Putamen (tissue), 1 donor: ENCODE measurements at regions not wholly inside any gene's neighbourhood (a gene's known extent, or its start where the extent isn't known, plus 50 kb on each side); places are given as distances from the start of the nearest gene placed in this dataset.
A peak's percentile ranks its signal among the peaks of the same experiment; 100 is the strongest.

Experiments
- DNase-seq: peaks from one replicate; pipeline ENCODE4 v3.0.0-alpha.2; 2016; ENCODE audit warnings: low spot score

GRCh38 chr3:124276539-124277143 is 284.7 kb upstream of the ROPN1 start:
- DNase-seq: no peak

GRCh38 chr3:124277144-124277890 is 285.4 kb upstream of the ROPN1 start:
- peak; percentile 72 for DNase-seq

GRCh38 chr3:124281453-124282316 is 289.8 kb upstream of the ROPN1 start:
- DNase-seq: peak; percentile 28

GRCh38 chr3:124282751-124283651 is 291.1 kb upstream of the ROPN1 start:
- DNase-seq: no peak

GRCh38 chr3:124283652-124284023 is 291.7 kb upstream of the ROPN1 start:
- DNase-seq: no peak

- DNase-seq: no peak
These were observed 297.1 kb upstream of the ROPN1 start for GRCh38 chr3:124288996-124289395.

- no peak for DNase-seq
These were observed 299.1 kb upstream of the ROPN1 start for GRCh38 chr3:124291008-124291407.

GRCh38 chr3:124292329-124292728 is 300.4 kb upstream of the ROPN1 start:
- DNase-seq: no peak

- no peak for DNase-seq
These were observed 301.7 kb upstream of the ROPN1 start for GRCh38 chr3:124293584-124293983.

- no peak for DNase-seq
These were observed 303.4 kb upstream of the ROPN1 start for GRCh38 chr3:124295362-124295761.

- DNase-seq: no peak
These were observed 304.5 kb upstream of the ROPN1 start for GRCh38 chr3:124296406-124296805.

- DNase-seq: no peak
These were observed 305.4 kb upstream of the ROPN1 start for GRCh38 chr3:124297062-124297980.

GRCh38 chr3:124298301-124298700 is 306.4 kb upstream of the ROPN1 start:
- DNase-seq: no peak

GRCh38 chr3:124298951-124299350 is 307.0 kb upstream of the ROPN1 start:
- DNase-seq: no peak

GRCh38 chr3:124299831-124300230 is 307.9 kb upstream of the ROPN1 start:
- no peak for DNase-seq

GRCh38 chr3:124300416-124300815 is 308.5 kb upstream of the ROPN1 start:
- no peak for DNase-seq

- no peak for DNase-seq
These were observed 311.5 kb upstream of the ROPN1 start for GRCh38 chr3:124303305-124303910.

- DNase-seq: no peak
These were observed 314.7 kb upstream of the ROPN1 start for GRCh38 chr3:124306665-124307064.

GRCh38 chr3:124313621-124314020 is 321.7 kb upstream of the ROPN1 start:
- no peak for DNase-seq
